DLD1 (cell line): ENCODE measurements at regions not wholly inside any gene's neighbourhood (a gene's known extent, or its start where the extent isn't known, plus 50 kb on each side); places are given as distances from the start of the nearest gene placed in this dataset.

Source experiments
- in situ Hi-C: cut with HindIII; loops from 2 replicates; pipeline ENCODE4 v1.10.0; 2017; ENCODE audit warnings: low sequenced_read_pairs

DNA sequence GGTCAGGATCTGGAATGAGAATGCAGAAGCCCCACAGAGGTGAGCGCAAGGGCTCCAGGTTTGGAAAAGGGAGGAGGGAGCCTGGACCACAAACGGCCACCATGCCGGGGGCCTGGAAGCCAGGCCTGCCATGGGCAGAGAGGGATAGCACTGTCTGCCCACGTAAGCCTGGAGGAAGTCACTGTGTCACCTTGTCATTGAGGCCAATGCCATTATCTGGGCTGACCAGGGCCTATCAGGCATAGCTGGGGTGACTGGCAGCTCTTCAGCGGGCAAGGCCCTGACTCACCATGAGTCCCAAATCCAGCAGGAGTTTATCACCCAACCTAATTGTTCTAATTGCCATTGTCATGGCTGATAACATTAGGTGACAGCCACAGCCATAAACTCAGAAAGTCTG, 84.6 kb downstream of the MATN1 start:
- in situ Hi-C loops, result no loop called here

DNA sequence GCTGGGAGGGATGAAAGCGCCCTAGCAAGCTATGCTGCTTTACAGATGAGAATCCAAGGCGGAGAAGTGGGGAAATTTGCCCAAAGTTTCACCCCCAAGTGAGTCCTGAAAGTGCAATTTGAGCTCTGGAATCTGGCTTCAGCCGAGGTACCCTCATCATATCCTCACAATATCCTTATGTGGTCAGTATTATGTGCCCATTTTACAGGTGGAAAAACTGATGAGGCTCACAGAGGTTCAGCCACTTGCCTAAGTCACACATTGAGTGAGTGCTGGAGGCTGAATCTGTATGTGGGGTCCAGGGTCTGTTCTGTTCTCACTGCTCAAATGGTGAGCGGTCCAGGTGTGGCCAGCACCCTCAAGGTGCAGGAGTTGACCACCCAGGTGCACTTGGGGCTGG, 85.3 kb downstream of the MATN1 start:
- in situ Hi-C loops, result no loop called here

DNA sequence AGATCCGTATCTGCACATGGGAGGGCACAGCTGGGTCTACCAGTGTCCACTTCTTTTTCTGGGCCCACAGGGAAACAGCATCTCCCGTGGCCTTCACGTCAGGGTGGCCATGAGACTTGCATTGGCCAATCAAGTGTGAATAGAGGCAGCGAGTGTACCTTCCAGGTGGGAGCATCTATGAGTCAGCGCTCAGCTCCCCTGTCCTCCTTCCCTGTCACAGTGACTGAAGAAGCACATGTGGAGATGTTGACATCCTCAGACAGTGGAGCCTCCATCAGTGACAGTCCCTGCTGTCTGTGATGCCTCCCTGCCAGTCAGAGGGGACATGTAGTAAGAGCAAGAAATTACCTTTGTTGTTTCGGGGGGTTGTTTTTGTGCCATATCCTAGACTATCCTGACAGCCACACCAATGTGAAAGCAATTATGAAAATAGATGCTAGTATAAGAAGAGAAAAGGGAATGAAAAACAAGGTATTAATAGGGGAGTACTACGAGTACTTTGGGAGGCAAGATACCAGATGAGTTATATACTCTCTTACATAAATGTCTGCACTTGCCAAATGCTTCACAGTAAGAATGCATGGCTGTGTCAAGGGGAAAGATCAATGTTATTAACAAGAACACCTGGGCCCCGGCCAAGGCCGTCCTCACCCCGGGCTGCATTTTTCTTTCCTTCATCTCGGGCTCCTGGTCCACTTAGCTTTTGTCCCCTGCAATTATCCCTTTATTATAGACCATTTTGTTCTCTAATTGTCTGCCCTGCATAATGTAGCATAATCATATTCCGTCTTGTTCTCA, 86.0 kb downstream of the MATN1 start:
- in situ Hi-C loops, result no loop called here

DNA sequence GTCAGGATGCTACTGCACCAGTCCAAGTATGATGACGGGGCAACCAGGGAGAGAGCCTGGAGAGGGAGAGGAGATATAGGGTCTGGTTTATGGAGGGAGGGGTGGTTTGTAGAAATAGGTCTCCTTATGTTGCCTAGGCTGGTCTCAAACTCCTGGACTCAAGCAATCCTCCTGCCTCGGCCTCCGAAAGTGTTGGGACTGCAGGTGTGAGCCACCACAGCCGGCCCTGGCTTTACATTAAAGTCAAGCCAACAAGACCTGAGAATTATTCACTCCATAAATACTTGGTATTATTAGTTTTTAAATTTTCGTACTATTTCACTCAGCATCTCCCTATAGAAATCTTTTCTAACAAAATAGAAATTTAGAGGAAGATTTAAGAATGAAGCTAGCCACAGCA, 86.8 kb downstream of the MATN1 start:
- in situ Hi-C loops, result no loop called here

DNA sequence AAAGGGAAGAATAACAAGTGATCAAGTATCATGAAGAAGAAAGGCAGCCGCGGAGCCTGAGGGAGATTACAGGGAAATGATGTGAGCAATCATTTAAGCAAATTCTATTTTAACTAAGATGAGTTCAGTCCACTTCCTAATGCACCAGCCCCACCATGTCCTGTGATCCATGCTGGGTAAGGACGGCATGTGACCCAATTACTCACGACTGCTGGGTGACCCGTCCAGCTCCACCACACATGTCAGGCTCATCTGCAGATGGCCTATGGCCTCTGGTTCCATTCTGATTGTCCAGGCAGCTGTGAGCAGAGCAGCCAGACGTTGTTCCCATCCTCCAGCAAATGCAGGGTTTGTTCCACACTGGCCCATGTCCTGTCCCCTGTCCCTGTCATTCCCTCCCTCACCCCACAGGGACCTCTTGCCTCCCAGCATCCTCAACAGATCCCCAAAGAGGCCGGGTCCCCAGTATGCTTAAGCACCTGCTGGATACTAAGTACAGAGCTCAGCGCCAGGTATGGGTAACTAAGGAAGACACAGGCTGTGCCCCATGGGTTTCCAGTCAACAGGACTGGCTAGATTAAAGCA, 87.9 kb downstream of the MATN1 start:
- in situ Hi-C loops, result no loop called here

DNA sequence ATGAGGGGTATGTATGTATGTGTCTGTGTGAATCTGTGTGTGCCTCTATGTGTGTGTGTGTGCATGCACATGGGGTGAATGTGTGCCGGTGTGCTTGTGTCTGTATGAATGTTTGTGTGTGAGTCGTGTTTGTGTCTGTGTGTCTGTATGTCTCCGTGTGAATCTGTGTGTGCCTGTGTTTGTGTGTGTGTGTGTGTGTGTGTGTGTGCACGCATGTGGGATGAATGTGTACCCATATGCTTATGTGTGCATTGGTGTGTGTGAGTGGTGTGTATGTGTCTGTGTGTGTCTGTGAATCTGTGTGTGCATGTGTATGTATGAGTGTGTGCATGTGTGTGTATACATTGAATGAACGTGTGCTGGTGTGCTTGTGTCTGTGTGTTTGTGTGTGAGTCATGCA, 88.9 kb downstream of the MATN1 start:
- in situ Hi-C loops, result no loop called here

DNA sequence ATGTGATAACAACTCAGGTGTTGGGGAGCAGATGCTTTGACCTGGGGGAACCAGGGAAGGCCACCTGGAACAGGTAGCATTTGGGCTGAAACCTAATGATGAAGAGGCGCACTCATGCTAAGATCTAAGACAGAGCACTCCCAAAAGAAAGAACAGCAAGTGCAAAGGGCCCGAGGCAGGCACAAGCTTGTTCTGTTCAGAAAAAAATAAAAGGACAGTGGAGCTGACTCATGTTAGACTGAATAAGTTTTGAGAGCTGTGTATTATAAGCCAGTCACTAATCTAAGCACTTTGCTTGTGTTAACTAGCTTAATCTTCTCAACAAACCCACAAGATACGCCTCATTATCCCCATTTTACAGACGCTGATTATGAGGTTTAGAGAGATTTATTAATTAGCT, 90.1 kb downstream of the MATN1 start:
- in situ Hi-C loops, result no loop called here

DNA sequence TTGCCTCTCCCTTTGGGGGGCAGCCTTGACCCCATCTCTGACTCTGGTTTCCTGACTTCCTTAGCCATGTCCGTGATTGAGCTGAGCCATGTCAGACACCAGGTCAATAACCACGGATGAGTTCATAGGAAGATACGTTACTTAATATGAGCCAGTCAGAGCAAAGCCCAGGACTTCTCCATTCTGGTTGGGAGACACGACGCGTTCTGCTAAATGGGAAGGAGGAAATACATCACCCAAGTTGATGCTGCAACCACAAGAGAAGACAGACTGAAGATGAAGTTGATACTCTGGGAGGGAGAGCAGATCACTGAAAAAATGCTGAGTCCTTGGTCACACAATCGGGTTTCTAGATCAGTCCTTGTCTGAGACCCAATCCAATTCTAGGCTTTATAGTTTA, 90.9 kb downstream of the MATN1 start:
- in situ Hi-C loops, result no loop called here

DNA sequence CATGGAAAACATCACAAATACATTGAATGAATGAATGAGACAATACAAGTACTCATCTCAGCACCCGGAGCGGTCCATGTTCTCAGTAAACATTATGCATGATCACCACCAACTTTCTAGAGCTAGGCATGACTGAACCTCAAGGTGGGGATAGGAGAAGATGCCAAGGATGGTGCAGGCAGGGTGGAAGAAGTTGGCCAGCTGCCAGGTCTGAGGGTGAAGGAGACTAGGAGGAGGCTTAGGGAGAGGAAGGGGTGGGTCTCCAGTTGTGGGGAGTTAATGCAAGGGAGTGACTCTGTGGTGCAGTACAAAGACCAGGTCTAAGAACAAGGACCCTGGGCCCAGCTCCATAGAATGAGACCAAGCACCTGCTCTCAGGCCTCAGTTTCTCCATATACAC, 91.7 kb downstream of the MATN1 start:
- in situ Hi-C loops, result no loop called here

DNA sequence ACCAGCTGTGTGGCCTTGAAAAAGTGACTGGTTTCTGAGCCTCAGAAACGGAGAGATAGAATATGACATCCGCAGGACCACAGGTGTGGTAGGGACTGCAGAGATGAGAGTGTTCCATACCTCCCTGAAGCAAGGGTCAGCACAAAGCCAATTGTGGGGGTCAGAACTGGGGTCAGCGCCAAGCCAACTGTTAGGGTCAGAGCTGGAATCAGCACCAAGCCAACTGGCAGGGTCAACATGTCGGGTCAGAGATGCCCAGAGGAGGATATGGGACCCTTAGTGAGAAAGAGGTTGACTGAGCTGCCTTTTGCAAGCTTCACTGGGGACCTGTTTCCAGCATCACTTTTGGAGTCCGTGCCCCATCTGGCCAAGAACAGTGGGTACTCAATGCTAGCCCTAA, 93.9 kb downstream of the MATN1 start:
- in situ Hi-C loops, result no loop called here

DNA sequence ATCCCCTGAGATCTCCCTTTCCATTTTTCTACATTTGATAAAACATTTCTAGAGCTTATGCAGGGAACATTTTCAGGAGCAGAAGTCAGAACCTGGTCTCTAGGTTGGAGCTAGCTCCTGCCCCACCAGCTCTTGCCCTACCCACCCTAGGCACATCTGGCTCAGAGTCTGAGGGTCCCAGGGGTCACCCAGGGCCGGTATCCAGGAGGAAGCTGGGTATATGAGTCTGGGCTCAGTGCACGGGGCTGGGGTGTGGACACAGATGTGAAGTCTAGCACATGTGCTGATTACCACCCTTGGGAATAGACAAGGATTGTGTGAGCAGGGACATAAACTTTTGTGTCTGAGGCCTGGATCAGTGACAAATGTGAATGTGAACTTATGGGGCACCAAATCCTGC, 95.4 kb downstream of the MATN1 start:
- in situ Hi-C loops, result no loop called here

DNA sequence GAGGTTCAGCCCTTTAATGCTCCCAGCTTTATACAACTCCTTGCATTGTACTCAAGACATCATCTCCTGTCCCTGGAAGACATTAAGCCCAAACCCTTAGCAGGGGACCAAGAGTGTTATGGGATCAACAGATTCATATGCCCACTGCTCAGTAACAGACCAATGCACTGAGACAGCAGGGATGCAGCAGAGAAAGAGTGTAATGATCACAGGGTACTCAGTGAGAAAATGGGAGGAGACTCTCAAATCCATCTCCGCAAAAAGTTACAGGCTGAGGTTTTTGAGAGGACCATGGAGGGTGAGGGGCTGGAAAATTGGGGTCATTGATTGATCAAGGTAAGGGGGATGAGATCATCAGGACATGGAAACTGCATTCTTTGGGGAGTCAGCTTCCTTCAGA, 96.2 kb downstream of the MATN1 start:
- in situ Hi-C loops, result no loop called here

DNA sequence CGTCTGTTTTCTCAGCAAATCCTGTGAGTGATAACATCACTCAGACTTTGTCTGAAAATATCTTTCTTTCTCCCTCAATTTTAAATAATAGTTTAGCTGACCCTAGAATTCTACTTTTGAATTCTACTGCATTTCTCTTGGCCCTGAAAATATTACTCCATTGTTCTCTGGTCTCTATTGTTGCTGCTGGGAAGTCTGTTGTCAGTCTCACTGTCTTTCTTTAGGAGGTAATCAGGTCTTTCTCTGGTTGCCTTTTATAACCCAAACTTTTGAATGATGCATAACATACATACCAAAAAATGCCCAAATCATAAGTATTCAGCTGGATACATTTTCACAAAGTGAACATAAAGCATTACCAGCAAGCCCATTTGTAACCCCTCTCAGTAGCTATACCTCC, 100.0 kb downstream of the MATN1 start:
- in situ Hi-C loops, result no loop called here

DNA sequence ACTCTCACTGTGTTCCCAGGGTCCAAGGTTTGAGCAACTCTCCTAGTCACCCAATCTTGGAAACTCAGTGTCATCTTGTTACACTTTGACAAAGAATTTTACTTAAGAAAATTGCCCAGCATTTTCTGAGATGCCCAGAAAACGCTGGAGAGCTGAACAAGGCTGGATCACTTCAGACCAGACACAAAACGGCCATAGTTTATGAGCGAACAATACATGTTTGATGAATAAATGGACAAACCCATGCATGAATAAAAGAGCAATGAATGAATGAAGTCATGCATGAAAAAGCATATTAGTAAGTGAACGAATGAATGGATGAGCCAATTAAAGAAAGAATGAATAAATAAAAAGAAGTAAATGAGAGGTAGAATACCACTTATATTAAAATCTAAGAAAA, 103.8 kb downstream of the MATN1 start:
- in situ Hi-C loops, result no loop called here

DNA sequence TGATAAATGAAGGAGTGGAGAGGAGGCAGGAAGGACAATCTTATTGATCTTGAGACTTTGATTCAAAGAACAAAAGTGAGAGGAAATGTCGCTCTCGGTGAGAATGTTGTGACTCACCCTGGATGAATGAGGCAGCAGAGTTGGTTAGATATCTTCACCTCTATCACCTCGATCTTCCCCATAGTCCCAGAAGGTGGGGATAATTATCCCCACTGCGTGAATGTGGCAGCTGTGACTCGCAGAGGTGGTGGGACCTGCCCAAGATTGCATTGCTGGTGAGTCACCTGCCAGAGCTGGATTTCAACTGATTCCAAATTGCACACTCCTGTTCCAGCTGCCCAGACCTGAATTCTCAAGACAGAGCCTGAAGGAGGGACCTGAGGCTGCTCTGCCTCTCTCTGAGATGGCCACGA, 105.0 kb downstream of the MATN1 start:
- in situ Hi-C loops, result no loop called here

DNA sequence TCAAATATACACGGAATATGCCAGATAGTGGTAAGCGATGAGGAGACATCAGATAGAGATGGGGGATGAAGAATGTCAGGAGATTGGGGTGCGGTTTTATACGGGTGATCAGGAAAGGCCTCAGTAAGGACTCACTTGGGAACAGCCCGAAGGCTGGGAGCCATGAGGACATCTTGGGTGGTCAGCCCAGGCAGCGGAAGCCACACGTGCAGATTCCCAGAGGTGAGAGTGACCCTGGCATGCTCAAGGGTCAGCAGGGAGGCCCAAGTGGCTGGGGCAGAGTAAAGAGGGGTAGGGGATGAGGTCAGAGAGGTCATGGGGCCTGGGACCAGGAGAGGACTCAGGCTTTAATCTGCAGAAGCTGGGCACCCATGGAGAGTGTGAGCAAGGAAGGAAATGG, 106.6 kb downstream of the MATN1 start:
- in situ Hi-C loops, result no loop called here

DNA sequence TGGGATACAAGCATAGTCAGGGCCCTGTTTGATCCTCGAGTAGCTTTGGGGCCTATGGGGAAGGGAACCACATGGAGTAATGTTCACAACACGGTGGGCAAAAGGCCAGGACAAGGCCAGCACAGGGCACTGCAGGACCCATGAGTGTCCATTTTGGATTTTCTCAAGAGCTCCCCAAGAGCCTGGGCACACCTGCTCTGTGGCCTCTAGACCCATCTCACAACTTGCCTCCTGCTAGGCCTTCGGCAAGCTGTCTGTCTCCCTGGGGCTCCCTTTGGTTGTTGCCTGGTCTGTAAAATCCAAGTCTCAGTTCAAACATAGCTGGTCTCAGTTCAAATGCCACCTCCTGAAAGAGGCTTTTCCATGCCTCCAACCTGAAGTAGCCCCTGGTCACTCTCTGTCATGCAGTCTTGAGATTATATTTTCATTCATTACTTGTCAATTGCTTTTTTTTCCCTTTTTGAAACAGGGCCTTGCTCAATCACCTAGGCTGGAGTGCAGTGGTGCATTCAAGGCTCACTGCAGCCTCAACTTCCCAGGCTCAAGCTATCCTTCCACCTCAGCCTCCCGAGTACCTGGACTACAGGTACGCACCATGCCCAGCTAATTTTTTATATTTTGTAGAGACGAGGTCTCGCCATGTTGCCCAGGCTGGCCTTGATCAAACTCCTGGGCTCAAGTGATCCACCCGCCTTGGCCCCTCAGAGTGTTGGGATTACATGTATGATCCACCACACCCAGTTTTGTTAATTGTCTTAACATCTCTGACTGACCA, 107.4 kb downstream of the MATN1 start:
- in situ Hi-C loops, result no loop called here

DNA sequence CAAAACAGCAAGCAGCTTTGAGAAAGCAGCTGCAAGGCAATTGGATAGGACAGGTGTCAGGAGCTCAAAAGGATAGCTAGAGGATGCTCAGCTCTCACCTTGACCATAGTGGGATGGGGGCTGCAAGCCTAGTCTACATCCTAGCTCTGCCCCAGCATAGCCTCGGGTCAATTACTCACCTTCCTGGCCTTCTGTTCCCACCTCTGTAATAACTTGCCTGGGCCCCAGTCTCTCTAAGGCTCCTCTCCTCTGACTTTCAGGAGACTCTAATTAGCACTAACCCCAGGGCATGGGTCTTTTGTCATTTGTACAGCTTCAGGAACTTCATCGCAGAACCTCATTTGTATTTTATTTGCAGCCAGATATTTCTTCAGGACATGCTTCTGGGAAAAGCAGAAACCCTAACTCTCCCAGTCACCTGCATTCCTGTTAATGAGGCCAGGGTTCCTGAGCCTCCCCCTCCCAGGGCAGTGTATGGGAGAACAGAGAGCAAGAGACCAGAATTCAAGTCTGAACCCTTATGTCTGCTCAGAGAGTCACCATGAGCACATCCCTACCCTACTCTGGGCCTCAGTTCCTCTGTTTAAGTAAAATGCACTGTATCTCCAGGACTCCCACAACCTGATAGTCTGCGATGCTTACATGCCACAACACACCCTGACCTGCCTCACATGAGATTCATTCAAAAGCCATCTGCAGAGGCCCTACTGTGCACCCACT, 108.1 kb downstream of the MATN1 start:
- in situ Hi-C loops, result no loop called here

DNA sequence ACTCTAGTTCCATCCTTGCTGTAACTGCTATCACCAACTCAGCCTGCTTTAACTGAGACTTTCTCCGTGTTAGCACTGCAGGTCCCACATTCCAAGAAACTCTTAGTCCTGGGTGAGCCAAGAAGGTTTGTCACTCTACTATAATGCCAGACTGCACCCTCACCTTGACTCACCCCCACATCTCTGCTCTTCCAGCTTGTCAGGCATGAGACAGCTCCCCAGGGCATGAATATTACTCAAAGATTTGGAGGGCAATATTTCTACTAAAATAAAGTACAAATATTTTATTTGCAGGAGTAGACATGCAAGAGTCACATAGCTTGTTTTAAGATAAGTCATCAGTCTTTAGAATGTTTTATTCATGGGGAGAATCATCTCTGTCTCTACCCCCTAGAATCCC, 110.2 kb downstream of the MATN1 start:
- in situ Hi-C loops, result no loop called here

DNA sequence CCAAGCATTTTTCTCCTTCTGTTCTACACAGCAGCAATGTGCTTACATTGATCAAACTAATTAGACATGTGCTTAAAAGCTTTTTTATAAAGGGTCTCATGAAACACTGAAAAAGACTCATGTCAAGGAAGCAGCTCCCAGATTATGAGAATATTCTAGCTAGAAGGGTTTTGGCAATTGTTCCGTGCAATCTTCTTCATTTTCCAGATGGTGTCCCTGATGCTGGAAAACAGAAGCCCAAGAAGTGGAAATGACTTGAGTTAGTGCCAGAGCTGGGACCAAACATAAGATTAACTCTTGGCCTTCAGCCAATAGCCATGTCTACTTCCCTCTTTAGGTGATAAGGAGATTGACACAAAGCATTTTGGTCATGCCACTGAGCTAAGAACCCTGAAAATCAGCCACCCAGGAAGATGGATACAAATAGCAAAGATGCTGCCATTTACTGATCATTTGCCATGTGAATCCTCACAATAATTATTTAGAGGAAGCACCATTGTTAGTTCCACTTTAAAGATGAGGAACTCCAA, 110.8 kb downstream of the MATN1 start:
- in situ Hi-C loops, result no loop called here

DNA sequence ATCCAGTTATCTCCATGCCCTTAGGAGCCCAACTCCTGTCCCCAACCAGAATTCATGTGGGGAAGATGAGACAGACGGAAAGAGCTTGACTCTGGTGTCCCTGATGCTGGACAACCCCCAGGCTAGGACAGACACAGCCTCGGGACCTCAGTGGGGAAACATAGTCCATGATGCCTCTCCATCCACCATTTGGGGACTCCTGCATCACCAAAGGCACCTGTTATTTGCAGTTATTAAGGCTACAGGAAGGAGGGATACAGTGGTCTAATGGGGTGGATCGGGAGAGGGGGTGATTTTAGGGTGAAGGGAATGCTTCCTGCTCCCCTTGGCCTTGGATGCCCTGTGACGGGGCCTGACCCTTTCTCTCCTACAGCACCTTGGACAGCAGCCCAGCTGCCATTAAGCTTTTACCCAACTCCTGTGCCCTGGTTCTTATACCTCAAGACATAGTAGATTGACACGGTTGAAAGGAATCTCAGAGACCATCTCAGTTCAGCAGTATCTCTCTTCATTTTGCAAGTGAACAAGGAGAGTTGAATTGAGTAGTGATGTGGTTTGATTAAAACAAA, 111.6 kb downstream of the MATN1 start:
- in situ Hi-C loops, result no loop called here
